ENCODE measurements at regions not wholly inside any gene's neighbourhood (a gene's known extent, or its start where the extent isn't known, plus 50 kb on each side); places are given as distances from the start of the nearest gene placed in this dataset.

- Histone ChIP-seq H3K36me3 (no peaks in the 10 kb centered on the region), H3K27me3 (no peaks in the 10 kb centered on the region), H3K4me3 (no peak overlapping the region), H3K27ac (no peak overlapping the region), H3K4me1 (no peaks in the 10 kb centered on the region), H3K9me3 (no peaks in the 10 kb centered on the region)
- DNase-seq (ENCODE audit: low spot score in 2 of 2): no peak
- TF ChIP-seq POLR2AphosphoS5 (IDR thresholded peaks at IDR 0.05): no peak
- WGBS: 89% methylated on average over 6 of the region's 6 CpGs
Observed at GRCh38 chr10:44662051-44662450, 249.1 kb upstream of the TMEM72 start.

DNA sequence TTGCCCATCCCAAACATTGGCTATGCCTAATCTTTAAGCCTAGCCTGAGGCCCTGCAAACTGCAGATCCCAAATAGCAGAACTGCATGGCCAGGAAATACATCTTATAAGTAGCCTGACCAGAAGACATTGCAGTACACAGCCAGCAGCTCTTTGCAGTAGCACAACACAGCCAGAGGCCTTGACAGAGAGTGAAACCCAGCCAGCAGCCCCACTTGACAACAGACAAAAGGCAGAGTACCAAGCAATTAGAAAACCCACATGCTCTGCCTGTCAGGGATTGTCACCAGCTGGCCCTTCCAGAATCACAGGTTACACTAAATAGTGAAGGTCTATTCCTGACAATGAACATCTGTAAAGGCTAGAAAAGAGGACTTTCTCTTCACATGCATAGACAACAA, 242.8 kb upstream of the TMEM72 start:
- no peaks in the 10 kb centered on the region for H3K36me3 ChIP-seq
- H3K4me3 ChIP-seq: no peak overlapping the region
- TF ChIP-seq POLR2A (IDR thresholded peaks at IDR 0.05) (no peak), POLR2AphosphoS5 (IDR thresholded peaks at IDR 0.05) (no peak), EP300 (IDR thresholded peaks at IDR 0.05) (no peak)
- TF ChIP-seq, protein P1, sequence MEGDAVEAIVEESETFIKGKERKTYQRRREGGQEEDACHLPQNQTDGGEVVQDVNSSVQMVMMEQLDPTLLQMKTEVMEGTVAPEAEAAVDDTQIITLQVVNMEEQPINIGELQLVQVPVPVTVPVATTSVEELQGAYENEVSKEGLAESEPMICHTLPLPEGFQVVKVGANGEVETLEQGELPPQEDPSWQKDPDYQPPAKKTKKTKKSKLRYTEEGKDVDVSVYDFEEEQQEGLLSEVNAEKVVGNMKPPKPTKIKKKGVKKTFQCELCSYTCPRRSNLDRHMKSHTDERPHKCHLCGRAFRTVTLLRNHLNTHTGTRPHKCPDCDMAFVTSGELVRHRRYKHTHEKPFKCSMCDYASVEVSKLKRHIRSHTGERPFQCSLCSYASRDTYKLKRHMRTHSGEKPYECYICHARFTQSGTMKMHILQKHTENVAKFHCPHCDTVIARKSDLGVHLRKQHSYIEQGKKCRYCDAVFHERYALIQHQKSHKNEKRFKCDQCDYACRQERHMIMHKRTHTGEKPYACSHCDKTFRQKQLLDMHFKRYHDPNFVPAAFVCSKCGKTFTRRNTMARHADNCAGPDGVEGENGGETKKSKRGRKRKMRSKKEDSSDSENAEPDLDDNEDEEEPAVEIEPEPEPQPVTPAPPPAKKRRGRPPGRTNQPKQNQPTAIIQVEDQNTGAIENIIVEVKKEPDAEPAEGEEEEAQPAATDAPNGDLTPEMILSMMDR (IDR thresholded peaks at IDR 0.05): no peak
- H3K27me3 ChIP-seq: no peaks in the 10 kb centered on the region
- no peak overlapping the region for H3K27ac ChIP-seq
- H3K9me3 ChIP-seq: no peaks in the 10 kb centered on the region
- no peak for DNase-seq (ENCODE audit: low spot score in 2 of 2)
- no peaks in the 10 kb centered on the region for H3K4me1 ChIP-seq

- Histone ChIP-seq H3K27me3 (no peaks in the 10 kb centered on the region), H3K9me3 (no peaks in the 10 kb centered on the region), H3K4me1 (no peaks in the 10 kb centered on the region), H3K27ac (no peak overlapping the region), H3K36me3 (no peaks in the 10 kb centered on the region), H3K4me3 (no peak overlapping the region)
- TF ChIP-seq POLR2AphosphoS5 (IDR thresholded peaks at IDR 0.05) (no peak), POLR2A (IDR thresholded peaks at IDR 0.05) (no peak), EP300 (IDR thresholded peaks at IDR 0.05) (no peak)
- TF ChIP-seq, protein P1 (IDR thresholded peaks at IDR 0.05): no peak
- DNase-seq (ENCODE audit: low spot score in 2 of 2): no peak
Observed at GRCh38 chr10:44671319-44671718, 239.8 kb upstream of the TMEM72 start.

DNA sequence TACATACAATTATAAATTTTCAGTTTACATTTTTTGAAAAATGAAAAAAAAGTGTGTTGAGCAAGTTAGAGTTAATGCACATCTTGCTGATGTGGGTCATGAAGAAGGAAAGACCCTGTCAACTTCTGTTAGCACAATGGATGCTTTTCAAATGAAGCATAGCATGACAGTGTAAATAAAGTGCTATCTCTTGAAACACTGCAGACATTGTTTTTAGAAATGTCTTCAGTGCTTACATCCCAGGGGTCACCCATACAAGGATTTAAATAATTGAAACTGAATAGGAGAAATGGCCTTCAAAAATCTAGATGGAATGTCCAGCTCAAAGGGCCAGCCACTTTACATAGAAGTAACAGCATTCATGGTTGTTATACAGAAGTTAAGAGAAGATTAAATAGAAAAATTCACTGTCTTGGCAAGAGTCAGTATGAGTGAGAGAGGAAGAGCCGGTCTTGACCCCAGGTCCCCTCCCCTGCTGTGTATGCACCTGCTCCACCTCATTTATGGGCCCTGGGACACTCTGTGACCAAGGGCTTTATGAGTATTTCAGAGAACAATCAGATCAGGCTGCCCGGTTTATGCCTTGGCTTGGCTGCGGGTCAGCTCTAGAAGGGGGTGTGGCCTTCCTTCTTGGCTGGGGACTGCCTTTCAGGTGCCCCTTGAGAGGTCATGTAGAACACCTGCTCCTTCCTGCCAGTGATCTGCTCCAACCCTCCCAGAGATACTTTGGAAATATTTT, 237.7 kb upstream of the TMEM72 start:
- no peak for DNase-seq (ENCODE audit: low spot score in 2 of 2)
- no peak overlapping the region for H3K4me3 ChIP-seq
- TF ChIP-seq, protein P1 (IDR thresholded peaks at IDR 0.05): no peak
- TF ChIP-seq EP300 (IDR thresholded peaks at IDR 0.05) (no peak), POLR2A (IDR thresholded peaks at IDR 0.05) (no peak), POLR2AphosphoS5 (IDR thresholded peaks at IDR 0.05) (no peak)
- WGBS: 93% methylated on average over 2 of the region's 3 CpGs
- H3K9me3 ChIP-seq: no peaks in the 10 kb centered on the region
- no peaks in the 10 kb centered on the region for H3K36me3 ChIP-seq
- no peaks in the 10 kb centered on the region for H3K4me1 ChIP-seq
- no peaks in the 10 kb centered on the region for H3K27me3 ChIP-seq
- no peak overlapping the region for H3K27ac ChIP-seq

GRCh38 chr10:44674536-44675386, 236.4 kb upstream of the TMEM72 start:
- Histone ChIP-seq H3K27ac (no peak overlapping the region), H3K9me3 (no peaks in the 10 kb centered on the region), H3K27me3 (no peaks in the 10 kb centered on the region), H3K4me3 (no peak overlapping the region), H3K36me3 (no peaks in the 10 kb centered on the region), H3K4me1 (no peaks in the 10 kb centered on the region)
- 64% methylated on average over 6 of the region's 6 CpGs for WGBS
- DNase-seq (ENCODE audit: low spot score in 2 of 2): no peak
- TF ChIP-seq, protein P1 (IDR thresholded peaks at IDR 0.05): no peak
- TF ChIP-seq POLR2A (IDR thresholded peaks at IDR 0.05): no peak
